HG03135 (cell line): ENCODE measurements at regions not wholly inside any gene's neighbourhood (a gene's known extent, or its start where the extent isn't known, plus 50 kb on each side); places are given as distances from the start of the nearest gene placed in this dataset.

ENCODE experiments used
- ATAC-seq: cut with Tn5 transposase; IDR thresholded peaks from one replicate; pipeline ENCODE4 v1.9.1; 2021; ENCODE audit warnings: mild to moderate bottlenecking, moderate library complexity; ENCODE audit not compliant: unreplicated experiment

- ATAC-seq = no peak
Observed at GRCh38 chr5:68352166-68352565, 136.6 kb downstream of the PIK3R1 start.

- no peak for ATAC-seq
Observed at GRCh38 chr5:68353605-68354004, 138.0 kb downstream of the PIK3R1 start.

DNA sequence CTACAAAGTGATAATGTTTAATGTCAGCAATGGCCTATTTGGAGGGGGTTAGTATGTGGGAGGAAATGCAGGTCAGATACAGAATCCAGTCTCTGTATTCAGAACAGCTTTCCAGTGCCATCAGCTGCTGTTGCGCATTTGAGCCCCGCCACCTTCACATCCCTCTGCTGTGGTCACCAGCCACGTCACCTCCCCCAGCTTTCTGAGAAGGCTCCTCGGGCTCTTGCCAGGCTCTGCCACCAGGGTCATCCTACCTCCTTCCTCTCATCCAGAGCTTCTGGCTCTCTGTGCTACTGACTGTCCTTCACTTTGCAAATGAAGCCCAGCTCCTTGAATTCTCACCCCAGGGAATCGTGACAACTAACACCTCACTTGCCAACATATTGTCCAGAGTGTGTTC, 138.8 kb downstream of the PIK3R1 start:
- ATAC-seq = no peak

DNA sequence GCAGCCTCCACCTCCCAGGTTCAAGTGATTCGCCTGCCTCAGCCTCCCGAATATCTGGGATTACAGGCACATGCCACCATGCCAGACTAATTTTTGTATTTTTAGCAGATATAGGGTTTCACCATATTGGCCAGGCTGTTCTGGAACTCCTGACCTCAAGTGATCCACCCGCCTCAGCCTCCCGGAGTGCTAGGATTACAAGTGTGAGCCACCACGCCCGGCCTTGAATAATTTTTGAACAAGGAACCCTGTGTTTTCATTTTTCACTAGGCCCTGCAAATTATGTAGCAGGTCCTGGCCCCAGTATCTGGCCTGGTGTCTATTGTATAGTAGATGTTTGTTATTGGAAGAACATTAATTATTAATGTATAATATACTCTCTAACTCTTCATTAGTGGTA, 140.7 kb downstream of the PIK3R1 start:
- ATAC-seq = no peak

- no peak for ATAC-seq
Observed at GRCh38 chr5:68356623-68357022, 141.1 kb downstream of the PIK3R1 start.

DNA sequence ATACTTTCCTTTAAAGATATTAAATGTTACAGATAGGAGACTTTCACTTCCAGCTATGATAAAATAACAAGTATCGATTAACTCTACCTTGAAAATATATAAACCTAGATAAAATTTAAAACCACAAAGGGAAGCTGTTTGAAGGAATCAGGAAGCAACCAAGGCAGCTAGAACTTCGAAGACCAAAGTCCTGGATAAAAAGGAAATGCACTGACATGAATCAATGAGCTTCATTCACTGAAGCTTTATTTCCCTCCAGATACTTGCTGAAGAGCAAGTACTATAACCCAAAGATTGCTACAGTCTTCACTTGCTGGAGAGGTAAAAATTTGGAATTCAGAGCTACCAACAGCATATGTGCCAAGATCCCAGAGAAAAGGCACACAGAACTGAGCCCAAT, 144.1 kb downstream of the PIK3R1 start:
- ATAC-seq = no peak

- ATAC-seq = no peak
Observed at GRCh38 chr5:68362331-68362730, 146.8 kb downstream of the PIK3R1 start.

DNA sequence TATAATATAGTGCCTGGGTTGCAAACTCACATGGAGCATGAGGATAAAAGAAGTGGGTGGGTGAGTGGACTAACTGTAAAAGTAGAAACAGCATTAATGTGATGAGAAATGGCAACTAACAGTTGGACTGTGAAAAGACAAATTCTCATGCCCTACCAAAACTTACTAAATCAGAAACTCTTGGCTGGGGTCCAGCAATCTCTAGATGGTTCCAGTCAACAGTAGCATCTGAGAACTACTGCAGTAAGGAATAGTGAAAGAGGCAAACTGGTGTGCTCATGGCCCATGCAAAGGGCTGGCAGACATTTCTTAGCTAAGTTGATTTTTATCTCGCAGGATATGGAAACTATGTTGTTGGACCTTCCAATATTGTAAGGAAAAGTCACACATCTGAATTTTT, 150.3 kb downstream of the PIK3R1 start:
- no peak for ATAC-seq

DNA sequence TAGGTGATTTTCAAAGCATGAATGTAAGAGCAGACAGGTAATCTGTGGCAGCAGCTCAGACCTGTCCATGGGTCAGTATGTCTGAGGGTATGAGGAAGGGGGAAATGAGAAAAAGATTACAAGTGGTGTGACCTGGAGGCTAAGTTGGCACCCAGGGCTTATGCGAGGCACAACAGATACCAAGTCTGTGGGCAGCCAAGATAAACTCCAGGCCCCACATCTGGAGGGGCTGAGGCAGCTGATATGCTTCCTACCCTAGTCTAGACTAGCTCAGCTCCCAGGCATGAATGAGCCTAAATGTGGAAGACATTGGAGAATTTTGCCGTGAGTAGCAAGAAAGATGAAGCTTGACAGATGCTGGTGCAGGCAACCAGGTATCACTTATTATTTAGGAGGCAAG, 151.7 kb downstream of the PIK3R1 start:
- ATAC-seq = no peak

DNA sequence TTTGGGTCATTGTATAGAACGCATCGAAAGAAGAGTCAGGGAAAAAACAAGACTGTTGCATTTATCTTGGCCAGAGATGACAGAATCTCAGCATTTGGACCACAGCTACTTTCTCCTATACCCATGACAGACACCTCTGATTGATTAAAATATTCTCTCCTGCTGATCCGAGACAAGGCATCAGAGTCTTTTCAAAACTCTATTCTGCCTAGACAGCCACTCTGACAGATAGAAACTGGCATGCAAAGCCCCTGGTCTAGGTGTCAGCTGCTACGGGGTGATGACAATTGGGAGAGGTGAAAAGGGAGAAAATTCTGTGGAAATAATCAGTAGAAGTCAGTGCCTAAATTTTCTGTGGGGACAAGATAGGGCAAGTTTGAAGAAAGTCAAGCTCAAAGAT, 152.2 kb downstream of the PIK3R1 start:
- no peak for ATAC-seq

- no peak for ATAC-seq
Observed at GRCh38 chr5:68368311-68369022, 152.9 kb downstream of the PIK3R1 start.

- peak; percentile 10 for ATAC-seq
Observed at GRCh38 chr5:68369023-68369359, 153.4 kb downstream of the PIK3R1 start.

GRCh38 chr5:68369457-68370125, 154.0 kb downstream of the PIK3R1 start:
- ATAC-seq = peak; percentile 78

DNA sequence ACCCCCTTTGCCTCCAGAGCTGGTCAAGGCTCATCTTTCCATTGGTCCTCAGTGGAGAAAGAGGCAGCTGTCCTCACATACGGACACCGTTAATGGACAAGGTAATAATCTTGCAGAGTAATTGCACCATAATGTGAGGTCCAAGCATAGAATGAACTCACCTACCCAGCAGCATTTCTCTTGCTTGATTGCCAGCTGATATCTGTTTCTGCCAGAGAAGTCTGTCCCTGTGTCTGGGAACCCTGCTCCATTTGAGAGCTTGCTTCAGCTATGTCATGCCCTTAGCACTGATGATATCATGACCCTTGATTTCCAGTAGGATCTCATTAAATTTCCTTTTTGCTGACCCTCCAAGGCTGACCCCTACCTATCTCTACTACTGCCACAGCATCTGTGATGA, 154.6 kb downstream of the PIK3R1 start:
- ATAC-seq = no peak

DNA sequence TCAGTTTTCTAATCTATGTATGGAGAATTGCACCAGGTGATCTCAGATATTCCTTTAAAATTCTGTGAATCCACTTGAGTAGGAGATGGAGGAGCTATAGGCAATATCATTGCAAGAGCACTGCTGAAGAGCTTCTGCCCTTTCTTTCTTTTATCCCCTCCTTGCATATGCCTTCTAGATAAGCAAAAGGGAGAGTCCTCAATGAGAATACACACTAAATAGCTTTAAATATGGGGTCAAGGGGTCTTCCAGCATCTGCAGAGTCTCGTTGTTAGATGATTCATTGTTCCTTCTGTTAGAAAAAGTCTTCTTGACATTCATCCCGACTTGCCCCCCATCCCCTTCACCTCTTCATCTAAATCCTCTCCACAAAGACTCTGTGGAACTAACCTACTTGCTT, 156.1 kb downstream of the PIK3R1 start:
- ATAC-seq = no peak

DNA sequence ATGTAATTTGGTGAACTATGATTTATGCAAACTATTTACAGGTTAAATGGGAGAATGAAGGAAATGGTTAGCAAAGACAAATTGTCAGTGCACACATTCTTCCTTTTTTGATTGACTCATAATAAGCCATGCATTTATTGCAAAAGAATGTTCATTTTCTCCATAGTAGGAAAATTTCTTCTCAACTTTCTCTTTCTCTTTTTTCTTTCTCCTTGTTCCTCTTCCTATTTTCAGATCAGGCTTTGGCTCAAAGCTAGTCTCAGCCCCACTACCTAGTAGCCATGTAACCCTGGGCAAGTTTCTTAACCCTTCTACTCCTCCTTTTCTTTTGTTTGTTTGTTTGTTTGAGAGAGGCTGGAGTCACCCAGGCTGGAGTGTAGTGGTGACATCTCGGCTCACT, 156.6 kb downstream of the PIK3R1 start:
- no peak for ATAC-seq

GRCh38 chr5:68373050-68373449, 157.5 kb downstream of the PIK3R1 start:
- ATAC-seq = no peak

- no peak for ATAC-seq
Observed at GRCh38 chr5:68374796-68375518, 159.4 kb downstream of the PIK3R1 start.

GRCh38 chr5:68375540-68375939, 160.0 kb downstream of the PIK3R1 start:
- ATAC-seq = no peak

DNA sequence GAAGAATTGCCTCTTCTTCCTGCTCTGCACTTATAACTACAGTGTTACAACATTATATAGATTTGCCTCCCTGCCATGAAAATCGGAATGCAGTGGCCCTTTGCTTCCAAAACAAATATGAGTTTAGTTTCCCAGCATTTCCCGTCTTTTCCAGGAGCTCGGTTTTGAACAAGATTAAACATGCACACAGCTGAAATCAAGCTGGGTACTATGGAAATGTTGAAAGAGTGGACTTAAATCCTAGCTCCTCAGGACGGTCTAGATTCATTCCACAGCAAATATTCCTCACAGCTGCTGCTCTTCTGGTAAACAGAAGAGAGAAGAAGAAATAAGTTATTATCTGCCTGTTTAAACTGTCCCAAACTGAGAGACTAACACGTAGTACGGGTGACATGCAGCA, 161.4 kb downstream of the PIK3R1 start:
- ATAC-seq = no peak

DNA sequence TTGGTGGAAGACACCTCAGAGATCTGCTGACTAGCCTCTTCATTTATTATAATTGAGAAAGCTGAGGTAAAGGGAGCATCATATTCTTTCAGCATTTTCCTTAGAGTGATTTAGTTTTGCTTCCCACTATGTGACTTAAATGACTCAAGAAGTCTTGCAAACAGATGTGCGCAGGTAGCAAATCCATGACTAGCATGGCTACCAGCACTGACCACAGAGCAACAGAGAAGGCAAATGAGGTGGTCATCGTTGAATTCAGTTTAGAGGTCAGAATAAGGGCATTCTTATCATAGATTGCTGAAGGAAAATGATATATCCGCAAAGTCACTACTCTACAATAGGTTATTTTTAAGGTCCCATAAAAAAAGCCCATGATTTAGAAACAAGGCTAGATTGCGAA, 162.2 kb downstream of the PIK3R1 start:
- ATAC-seq = no peak

DNA sequence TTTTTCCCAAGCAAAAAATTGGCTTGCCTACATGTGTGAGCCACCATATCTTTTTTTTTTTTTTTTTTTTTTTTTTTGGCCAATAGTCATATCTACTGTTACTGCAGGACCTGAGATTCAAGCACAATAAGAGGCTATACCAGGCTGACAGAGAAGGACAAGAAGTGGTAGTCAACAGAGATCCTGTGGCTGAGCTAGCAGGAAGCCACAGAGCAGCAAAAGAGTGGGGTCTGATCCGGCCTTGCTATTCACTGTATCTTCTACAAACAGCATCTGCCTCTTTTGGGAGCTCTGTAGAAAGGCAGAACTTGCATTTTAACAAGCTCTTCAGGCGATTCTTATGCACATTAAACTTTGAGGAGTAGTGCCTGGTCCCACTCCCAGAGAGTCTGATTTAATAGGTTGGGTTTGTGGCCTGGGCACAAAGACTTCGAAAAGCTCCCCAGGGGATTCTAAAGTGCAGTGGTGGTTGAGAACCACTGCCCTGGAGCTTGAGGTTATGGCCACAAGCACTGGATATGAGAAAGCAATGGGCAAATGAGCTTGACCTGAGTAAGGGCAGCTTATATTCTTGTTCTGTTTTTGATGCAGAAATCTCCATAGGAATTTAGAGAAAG, 162.8 kb downstream of the PIK3R1 start:
- peak; percentile 83 for ATAC-seq
